HUES48 (cell line): ENCODE measurements at regions not wholly inside any gene's neighbourhood (a gene's known extent, or its start where the extent isn't known, plus 50 kb on each side); places are given as distances from the start of the nearest gene placed in this dataset.

ENCODE experiments used
- H3K27ac ChIP-seq: one replicate; pipeline ENCODE4 v1.7.0; 2013; ENCODE audit warnings: low read depth, low read length, inconsistent platforms
- H3K27me3 ChIP-seq: 2 replicates; pipeline ENCODE4 v1.6.1; 2013; ENCODE audit warnings: mild to moderate bottlenecking, low read length; ENCODE audit not compliant: control insufficient read depth, insufficient read depth
- H3K36me3 ChIP-seq: 2 replicates; pipeline ENCODE4 v1.6.1; 2013; ENCODE audit warnings: low read length; ENCODE audit not compliant: control insufficient read depth, insufficient read depth
- H3K4me1 ChIP-seq: 2 replicates; pipeline ENCODE4 v1.6.1; 2013; ENCODE audit warnings: mild to moderate bottlenecking, low read length; ENCODE audit not compliant: control insufficient read depth, insufficient read depth
- H3K4me3 ChIP-seq: 2 replicates; pipeline ENCODE4 v1.5.1; 2013; ENCODE audit warnings: mild to moderate bottlenecking, low read depth, low read length
- H3K9ac ChIP-seq: 2 replicates; pipeline ENCODE4 v1.6.1; 2013; ENCODE audit warnings: mild to moderate bottlenecking, low read depth, low read length, moderate library complexity
- H3K9me3 ChIP-seq: 2 replicates; pipeline ENCODE4 v1.6.1; 2013; ENCODE audit warnings: low read length; ENCODE audit not compliant: control insufficient read depth, insufficient read depth

DNA sequence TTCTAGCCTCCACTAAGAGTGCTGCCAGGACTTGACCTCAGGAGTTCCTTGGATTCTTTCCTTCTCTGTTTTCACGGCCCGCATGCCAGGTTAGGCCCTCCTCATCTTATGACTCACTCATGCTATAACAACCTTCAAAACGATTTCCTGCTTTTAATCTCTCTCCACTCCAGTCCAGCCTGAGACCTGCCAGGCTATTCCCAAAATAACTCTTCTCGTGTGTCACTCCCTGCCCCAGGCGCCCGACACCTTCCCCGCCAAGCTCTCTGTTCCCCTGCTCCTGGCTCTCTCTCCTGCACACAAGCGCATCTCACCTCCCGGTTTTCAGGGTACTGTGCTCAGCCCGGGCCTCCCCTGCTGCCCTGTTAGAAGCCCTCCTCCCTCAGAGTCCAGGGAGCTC lies 64.1 kb upstream of the RPS6KA2 start:
- Histone ChIP-seq H3K4me3 (no peak overlapping the region), H3K27me3 (no peaks in the 10 kb centered on the region), H3K9me3 (no peaks in the 10 kb centered on the region), H3K36me3 (no peaks in the 10 kb centered on the region), H3K4me1 (peaks cover 12% of the 10 kb centered on the region; the same call in 1 of the 2 replicates), H3K27ac (no peak overlapping the region), H3K9ac (no peak overlapping the region)

DNA sequence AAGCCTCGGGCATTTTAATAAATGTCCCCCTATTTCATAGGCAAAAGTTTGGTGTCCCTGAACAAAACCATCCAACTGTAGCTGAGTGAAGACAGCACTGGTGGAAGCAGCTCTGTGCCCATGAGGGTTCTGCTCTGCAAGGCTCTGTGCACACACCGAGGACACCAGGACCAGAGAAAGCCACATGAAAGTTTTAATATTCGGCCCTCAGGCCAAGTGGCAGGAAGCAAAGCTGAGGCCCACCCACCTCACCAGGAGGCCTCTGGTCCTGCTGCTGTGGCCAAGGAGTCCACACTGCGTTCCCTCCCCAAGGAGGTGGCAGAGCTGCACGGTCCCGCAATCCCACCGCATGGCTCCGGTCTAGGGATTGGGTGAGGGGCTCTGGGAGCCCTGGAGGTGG lies 62.6 kb upstream of the RPS6KA2 start:
- H3K27me3 ChIP-seq = no peaks in the 10 kb centered on the region
- H3K9me3 ChIP-seq = no peaks in the 10 kb centered on the region
- no peaks in the 10 kb centered on the region for H3K36me3 ChIP-seq
- H3K4me1 ChIP-seq = peaks cover 12% of the 10 kb centered on the region; the same call in 1 of the 2 replicates
- H3K4me3 ChIP-seq = no peak overlapping the region
- no peak overlapping the region for H3K9ac ChIP-seq
- no peak overlapping the region for H3K27ac ChIP-seq

DNA sequence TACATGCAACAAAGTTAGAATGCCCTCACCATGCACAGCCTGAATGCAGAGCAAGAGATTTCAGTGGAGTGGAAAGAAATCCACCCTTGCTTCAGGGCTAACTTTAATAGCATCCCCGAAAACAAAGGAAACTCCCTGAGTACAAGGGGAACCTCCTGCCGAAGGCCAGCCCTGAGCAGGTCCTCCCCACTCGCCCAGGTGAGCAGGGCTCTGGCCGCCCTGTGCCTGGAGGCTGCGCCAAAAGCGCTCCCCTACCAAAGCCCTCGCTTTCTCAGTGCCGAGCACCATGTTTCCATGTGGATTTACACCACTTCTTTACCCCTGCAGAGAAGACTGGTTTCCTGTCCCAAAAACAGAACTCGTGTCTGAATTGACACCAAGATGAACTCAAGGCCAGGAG lies 61.9 kb upstream of the RPS6KA2 start:
- no peaks in the 10 kb centered on the region for H3K36me3 ChIP-seq
- no peaks in the 10 kb centered on the region for H3K27me3 ChIP-seq
- no peak overlapping the region for H3K9ac ChIP-seq
- H3K4me3 ChIP-seq = no peak overlapping the region
- no peak overlapping the region for H3K27ac ChIP-seq
- H3K4me1 ChIP-seq = peaks cover 12% of the 10 kb centered on the region; the same call in 1 of the 2 replicates
- no peaks in the 10 kb centered on the region for H3K9me3 ChIP-seq

DNA sequence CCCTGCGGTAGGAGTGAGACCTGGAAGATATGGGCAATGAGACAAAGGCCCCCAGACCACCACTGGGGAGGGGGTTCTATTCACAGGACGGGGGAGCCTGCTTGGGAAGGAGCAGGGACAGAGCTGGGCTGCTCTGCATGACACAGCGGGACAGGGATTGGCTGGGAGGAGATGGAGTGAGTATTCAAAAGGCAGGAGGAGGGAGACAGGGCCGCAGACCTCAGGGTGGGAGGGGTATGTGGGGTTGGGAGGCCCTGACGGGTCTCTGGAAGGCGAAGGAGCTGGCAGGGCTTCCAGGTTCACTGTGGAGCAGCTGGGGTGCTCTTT lies 60.8 kb upstream of the RPS6KA2 start:
- H3K4me1 ChIP-seq = peaks cover 12% of the 10 kb centered on the region; the same call in 1 of the 2 replicates
- H3K36me3 ChIP-seq = no peaks in the 10 kb centered on the region
- no peak overlapping the region for H3K9ac ChIP-seq
- H3K27ac ChIP-seq = no peak overlapping the region
- no peak overlapping the region for H3K4me3 ChIP-seq
- no peaks in the 10 kb centered on the region for H3K27me3 ChIP-seq
- no peaks in the 10 kb centered on the region for H3K9me3 ChIP-seq

DNA sequence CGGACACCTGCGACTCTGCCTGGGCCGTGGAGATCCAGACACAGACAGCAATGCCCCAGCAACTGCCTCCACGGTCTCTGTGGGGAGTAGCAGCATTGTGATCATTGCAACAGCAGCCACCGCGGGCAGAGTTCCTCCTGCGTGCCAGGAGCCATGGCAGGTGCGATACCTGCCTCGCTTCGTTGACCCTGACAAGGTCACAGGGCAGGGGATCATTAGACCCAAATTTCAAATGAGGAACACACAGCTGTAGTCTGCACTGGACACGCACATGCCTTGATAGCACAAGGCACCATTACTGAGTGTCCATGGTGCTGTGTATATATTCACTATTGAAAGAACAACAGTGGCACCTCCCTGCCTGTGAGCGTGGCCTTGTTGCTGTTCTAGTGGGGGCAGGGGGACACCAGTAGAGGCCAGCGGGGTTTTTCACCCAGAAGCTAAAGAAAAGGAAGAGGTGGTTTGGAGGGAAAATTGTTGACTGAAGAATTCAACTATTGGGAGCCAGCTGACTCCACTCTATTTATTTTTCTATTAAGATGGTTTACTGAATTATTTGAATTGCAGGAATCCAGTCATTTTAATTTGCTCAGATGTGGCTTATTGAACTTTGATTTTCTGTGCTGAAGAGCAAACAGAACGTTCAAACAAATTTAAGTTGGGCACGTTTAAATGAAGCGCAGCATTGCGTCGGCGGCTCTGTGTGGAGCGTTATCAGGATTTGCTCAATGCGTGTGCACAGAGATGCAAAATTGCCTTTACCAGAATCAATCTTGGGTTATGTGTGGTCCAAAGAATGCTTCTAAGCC lies 60.2 kb upstream of the RPS6KA2 start:
- Histone ChIP-seq H3K9ac (no peak overlapping the region), H3K36me3 (no peaks in the 10 kb centered on the region), H3K9me3 (no peaks in the 10 kb centered on the region), H3K27ac (no peak overlapping the region), H3K4me3 (no peak overlapping the region), H3K27me3 (no peaks in the 10 kb centered on the region), H3K4me1 (peaks cover 12% of the 10 kb centered on the region; the same call in 1 of the 2 replicates)

DNA sequence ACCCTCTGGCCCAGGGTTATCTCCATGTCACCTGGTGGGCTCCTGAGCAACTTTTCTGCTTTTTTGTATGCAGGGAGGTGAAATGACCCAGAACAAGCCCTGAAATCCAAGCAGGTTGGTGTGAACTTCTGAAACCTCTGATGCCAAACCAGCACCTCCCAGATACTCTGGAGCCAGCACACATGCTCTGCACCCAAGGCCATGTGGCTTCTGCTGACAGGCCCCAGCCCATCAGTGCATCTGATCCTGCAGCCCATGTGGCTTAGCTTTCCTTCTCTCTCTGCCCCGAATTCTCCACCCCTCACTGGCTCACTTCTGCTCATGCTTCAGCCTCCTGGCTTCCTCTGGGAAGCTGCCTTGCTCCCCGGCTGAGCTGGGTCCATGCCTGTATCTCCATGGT lies 59.3 kb upstream of the RPS6KA2 start:
- Histone ChIP-seq H3K36me3 (no peaks in the 10 kb centered on the region), H3K27ac (no peak overlapping the region), H3K9ac (no peak overlapping the region), H3K4me1 (peaks cover 12% of the 10 kb centered on the region; the same call in 1 of the 2 replicates), H3K27me3 (no peaks in the 10 kb centered on the region), H3K4me3 (no peak overlapping the region), H3K9me3 (no peaks in the 10 kb centered on the region)

DNA sequence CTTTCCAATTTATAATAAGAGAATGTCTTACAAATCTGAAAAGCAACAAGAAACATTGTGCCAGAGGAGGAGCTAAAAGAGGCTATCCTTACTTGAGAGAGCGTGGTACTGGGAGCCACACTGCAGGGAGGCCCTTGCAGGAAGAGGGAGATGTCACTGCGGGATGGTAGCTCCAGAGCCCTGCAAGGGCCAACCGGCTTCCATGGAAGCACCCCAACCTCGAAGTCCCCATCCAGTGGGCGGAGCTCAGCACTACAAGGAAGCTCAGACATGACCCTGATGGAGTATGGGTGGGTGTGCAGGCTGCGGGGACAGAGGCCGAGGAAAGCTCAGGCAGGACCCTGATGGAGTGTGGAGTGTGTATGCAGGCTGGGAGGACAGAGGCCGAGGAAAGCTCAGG lies 57.8 kb upstream of the RPS6KA2 start:
- no peak overlapping the region for H3K9ac ChIP-seq
- H3K4me1 ChIP-seq = peaks cover 12% of the 10 kb centered on the region; the same call in 1 of the 2 replicates

DNA sequence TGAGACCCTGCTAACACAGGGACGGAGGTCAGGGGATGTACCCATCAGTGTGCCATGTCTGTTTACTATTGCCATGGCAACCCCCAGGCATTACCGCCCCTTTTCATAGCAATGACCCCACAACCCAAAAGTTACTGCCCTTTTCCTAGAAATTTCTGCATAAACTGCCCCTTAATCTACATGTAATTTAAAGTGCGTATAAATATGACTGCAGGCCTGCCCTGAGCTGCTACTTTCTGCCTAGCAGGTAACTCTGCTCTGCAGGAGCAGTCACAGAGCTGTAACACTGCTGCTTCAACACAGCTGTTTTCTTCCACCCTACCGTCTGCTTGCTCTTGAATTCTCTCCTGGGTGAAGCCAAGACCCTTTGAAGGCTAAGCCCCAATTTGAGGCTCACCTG lies 57.1 kb upstream of the RPS6KA2 start:
- Histone ChIP-seq H3K9me3 (no peaks in the 10 kb centered on the region), H3K9ac (no peak overlapping the region), H3K27me3 (no peaks in the 10 kb centered on the region), H3K36me3 (no peaks in the 10 kb centered on the region), H3K27ac (no peak overlapping the region), H3K4me1 (peaks cover 12% of the 10 kb centered on the region; the same call in 1 of the 2 replicates), H3K4me3 (no peak overlapping the region)

More for the DNA sequence above, 57.8 kb upstream of the RPS6KA2 start:
- H3K9me3 ChIP-seq = no peaks in the 10 kb centered on the region
- H3K36me3 ChIP-seq = no peaks in the 10 kb centered on the region
- no peaks in the 10 kb centered on the region for H3K27me3 ChIP-seq
- H3K27ac ChIP-seq = no peak overlapping the region
- H3K4me3 ChIP-seq = no peak overlapping the region

DNA sequence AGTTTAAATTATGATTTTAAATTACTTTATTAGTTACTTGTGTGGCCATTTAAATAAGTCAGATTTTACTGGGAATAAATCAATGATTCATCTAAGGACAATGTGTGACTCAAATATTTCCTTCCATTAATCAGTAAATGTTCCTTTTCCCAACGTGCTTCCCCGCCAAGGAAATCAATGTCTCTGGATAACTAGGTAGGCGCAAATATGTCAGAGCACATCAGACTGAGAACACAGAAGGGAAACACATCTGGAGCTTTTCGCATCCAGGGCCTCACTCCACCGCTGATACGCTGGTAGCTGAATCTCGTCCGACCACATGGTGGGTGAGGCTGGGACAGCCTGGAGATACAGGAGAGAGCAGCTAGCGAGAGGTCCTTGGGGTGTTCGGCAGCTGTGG lies 56.4 kb upstream of the RPS6KA2 start:
- H3K4me3 ChIP-seq = no peak overlapping the region
- H3K27me3 ChIP-seq = no peaks in the 10 kb centered on the region
- H3K9ac ChIP-seq = no peak overlapping the region
- no peaks in the 10 kb centered on the region for H3K36me3 ChIP-seq
- no peak overlapping the region for H3K27ac ChIP-seq
- peaks cover 12% of the 10 kb centered on the region; the same call in 1 of the 2 replicates for H3K4me1 ChIP-seq
- H3K9me3 ChIP-seq = no peaks in the 10 kb centered on the region

DNA sequence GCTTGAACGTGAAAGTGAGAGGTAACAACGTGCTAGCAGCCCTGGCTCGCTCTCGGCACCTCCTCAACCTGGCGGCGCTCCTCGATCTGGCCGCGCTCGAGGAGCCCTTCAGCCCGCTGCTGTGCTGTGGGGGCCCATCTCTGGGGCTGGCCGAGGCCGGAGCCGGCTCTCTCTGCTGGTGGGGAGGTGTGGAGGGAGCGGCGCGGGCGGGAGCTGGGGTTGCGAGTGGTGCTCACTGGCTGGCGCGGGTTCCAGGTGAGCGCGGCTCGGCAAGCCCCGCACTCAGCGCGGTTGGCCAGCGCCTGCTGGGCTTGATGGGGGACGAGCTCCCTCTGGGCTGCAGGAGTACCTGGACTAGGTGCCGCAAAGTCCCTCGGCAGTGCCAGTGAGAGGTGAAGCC lies 52.5 kb upstream of the RPS6KA2 start:
- Histone ChIP-seq H3K9me3 (no peaks in the 10 kb centered on the region), H3K4me3 (no peak overlapping the region), H3K9ac (no peak overlapping the region), H3K36me3 (no peaks in the 10 kb centered on the region), H3K27me3 (no peaks in the 10 kb centered on the region), H3K4me1 (no peaks in the 10 kb centered on the region), H3K27ac (no peak overlapping the region)

DNA sequence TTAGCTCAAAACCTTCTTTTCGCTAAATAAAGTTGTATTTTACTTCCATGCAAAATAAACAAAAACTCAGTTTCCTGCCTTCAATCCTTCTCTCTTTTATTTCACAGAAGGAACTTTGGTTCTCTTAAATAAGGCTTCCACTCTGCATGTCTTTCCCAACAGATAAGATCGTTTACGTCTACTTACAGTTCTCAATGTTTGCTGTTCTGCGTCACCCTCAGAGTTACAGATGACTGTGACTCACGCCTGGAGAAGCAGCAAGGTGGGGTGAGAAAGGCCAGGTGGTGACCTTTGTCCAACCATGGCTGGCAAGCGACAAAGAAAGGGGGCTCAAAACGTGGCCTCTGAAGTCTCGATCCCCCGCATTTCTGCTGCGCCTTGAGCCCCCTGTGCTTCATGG lies 51.4 kb upstream of the RPS6KA2 start:
- Histone ChIP-seq H3K36me3 (no peaks in the 10 kb centered on the region), H3K9ac (no peak overlapping the region), H3K27ac (peak overlapping the region; percentile 65), H3K9me3 (no peaks in the 10 kb centered on the region), H3K4me1 (no peaks in the 10 kb centered on the region), H3K27me3 (no peaks in the 10 kb centered on the region), H3K4me3 (no peak overlapping the region)
